NCI-H446 treated with DMSO at 0.1 percent for 48 hours (cell line): ENCODE measurements at regions not wholly inside any gene's neighbourhood (a gene's known extent, or its start where the extent isn't known, plus 50 kb on each side); places are given as distances from the start of the nearest gene placed in this dataset.
"Not testable (repeated sequence)": the region's sequence is repeated elsewhere in the genome, so short reads cannot be mapped to it uniquely, and the experiment has no call there.

Experiments
- DNase-seq: peaks from one replicate; lab custom pipeline; 2025; lab: John Stamatoyannopoulos, UW

GRCh38 chr18:39208729-39209128 lies 1643.1 kb upstream of the CELF4 start:
- no peak for DNase-seq

- DNase-seq: no peak
These were observed 1642.6 kb upstream of the CELF4 start for GRCh38 chr18:39208190-39208589.

- DNase-seq: not testable (repeated sequence)
These were observed 1641.0 kb upstream of the CELF4 start for GRCh38 chr18:39206398-39207103.

GRCh38 chr18:39205565-39206195 lies 1640.1 kb upstream of the CELF4 start:
- no peak for DNase-seq

- no peak for DNase-seq
These were observed 1634.6 kb upstream of the CELF4 start for GRCh38 chr18:39200153-39200552.

GRCh38 chr18:39199231-39199855 lies 1633.7 kb upstream of the CELF4 start:
- DNase-seq: no peak

GRCh38 chr18:39198376-39198775 lies 1632.8 kb upstream of the CELF4 start:
- DNase-seq: no peak

- no peak for DNase-seq
These were observed 1626.3 kb upstream of the CELF4 start for GRCh38 chr18:39191931-39192330.

GRCh38 chr18:39191058-39191457 lies 1625.5 kb upstream of the CELF4 start:
- no peak for DNase-seq

GRCh38 chr18:39190508-39190907 lies 1624.9 kb upstream of the CELF4 start:
- no peak for DNase-seq

- DNase-seq: no peak
These were observed 1622.7 kb upstream of the CELF4 start for GRCh38 chr18:39188278-39188677.

- no peak for DNase-seq
These were observed 1620.4 kb upstream of the CELF4 start for GRCh38 chr18:39186008-39186407.

GRCh38 chr18:39184176-39184575 lies 1618.6 kb upstream of the CELF4 start:
- peak; percentile 14 for DNase-seq

GRCh38 chr18:39178166-39178565 lies 1612.6 kb upstream of the CELF4 start:
- no peak for DNase-seq

- DNase-seq: no peak
These were observed 1607.3 kb upstream of the CELF4 start for GRCh38 chr18:39172695-39173421.

- no peak for DNase-seq
These were observed 1603.1 kb upstream of the CELF4 start for GRCh38 chr18:39168723-39169122.

- DNase-seq: no peak
These were observed 1602.4 kb upstream of the CELF4 start for GRCh38 chr18:39167990-39168389.

GRCh38 chr18:39166776-39167175 lies 1601.2 kb upstream of the CELF4 start:
- DNase-seq: no peak

- DNase-seq: no peak
These were observed 1596.6 kb upstream of the CELF4 start for GRCh38 chr18:39162013-39162827.

GRCh38 chr18:39149211-39149806 lies 1583.7 kb upstream of the CELF4 start:
- DNase-seq: no peak

- DNase-seq: no peak
These were observed 1568.7 kb upstream of the CELF4 start for GRCh38 chr18:39134255-39134654.
